Amygdala (tissue), 56 donors: ENCODE measurements at regions not wholly inside any gene's neighbourhood (a gene's known extent, or its start where the extent isn't known, plus 50 kb on each side); places are given as distances from the start of the nearest gene placed in this dataset.
A peak's percentile ranks its signal among the peaks of the same experiment; 100 is the strongest.
"Not testable (repeated sequence)": the region's sequence is repeated elsewhere in the genome, so short reads cannot be mapped to it uniquely, and the experiment has no call there.

Source experiments
- DNase-seq, 56 donors: peaks; one replicate each; lab custom pipeline; 2025; lab: John Stamatoyannopoulos, UW

DNA sequence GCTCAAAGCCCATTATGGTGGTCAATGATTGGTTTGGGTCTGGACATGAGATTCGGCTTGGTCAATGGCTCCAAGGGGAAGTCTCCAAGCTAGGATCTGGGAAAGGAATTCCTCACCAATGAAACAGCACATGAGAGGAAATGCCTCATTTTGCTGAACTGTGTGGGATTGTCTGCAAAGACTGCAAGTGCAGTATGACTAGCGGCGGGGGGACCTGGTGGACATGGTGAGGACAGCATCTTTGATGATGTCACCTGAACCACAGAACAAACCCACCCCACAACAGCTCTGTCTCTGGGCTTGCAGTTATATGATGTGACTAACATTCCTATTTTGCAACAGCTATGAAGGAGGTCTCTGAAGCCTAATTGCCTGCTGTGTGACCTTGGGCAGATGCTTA, 50.6 kb upstream of the NKD1 start:
- no peak for DNase-seq

- DNase-seq: no peak
Observed at GRCh38 chr16:50496990-50497389, 51.2 kb upstream of the NKD1 start.

- DNase-seq: no peak
Observed at GRCh38 chr16:50495673-50496072, 52.5 kb upstream of the NKD1 start.

GRCh38 chr16:50494501-50495491, 53.4 kb upstream of the NKD1 start:
- DNase-seq: no peak

DNA sequence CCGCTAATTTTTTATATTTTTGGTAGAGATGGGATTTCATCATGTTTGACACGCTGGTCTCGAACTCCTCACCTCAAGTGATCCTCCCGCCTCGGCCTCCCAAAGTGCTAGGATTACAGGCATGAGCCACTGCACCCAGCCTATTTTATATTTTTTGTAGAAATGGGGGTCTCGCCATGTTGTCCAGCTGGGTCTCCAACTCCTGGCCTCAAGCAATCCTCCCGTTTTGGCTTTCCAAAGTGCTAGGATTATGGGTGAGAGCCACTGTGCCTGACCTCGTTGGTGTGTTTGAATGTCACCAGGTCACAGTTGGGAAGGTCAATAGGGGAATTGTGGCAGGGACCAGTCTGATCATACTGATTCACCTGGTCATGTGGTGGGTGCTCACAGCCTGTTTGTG, 56.7 kb upstream of the NKD1 start:
- no peak for DNase-seq

DNA sequence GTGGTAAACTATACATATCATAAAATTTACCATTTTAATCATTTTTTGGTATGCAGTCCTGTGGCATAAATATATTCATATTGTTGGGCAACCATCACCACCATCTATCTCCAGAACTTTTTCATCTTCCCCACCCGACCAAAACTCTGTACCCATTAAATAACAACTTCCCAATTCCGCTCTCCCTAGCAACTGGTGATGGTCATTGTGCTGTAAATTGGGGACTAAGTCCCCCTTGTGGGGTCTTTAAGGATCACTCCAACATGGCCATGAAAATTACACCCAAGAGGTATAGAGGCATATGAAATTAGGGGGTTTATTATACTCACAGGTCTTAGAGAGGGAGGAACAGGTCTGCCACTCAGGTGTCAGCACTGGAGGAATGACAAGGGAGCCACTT, 57.4 kb upstream of the NKD1 start:
- DNase-seq: no peak

DNA sequence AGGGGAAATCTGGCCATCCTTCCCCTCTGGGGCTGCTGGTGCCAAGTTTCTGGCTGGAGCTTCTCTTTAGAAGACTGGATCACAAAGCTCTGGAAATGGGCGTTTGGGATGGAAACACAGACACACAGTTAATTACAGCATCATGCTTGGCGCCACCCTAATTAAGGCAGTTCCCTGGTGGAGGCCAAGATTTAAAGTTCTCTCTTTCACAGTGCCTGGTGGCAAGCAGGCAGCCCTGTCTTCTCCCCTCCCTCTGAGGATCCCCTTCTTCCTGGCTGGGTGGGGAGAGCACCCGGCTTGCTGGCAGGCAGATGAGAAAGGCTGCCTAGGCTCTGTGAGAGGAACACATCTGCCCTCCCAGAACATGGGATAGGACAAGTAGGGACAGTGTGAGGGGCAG, 59.0 kb upstream of the NKD1 start:
- DNase-seq: peak in 1 of 56 donors; percentile 17

DNA sequence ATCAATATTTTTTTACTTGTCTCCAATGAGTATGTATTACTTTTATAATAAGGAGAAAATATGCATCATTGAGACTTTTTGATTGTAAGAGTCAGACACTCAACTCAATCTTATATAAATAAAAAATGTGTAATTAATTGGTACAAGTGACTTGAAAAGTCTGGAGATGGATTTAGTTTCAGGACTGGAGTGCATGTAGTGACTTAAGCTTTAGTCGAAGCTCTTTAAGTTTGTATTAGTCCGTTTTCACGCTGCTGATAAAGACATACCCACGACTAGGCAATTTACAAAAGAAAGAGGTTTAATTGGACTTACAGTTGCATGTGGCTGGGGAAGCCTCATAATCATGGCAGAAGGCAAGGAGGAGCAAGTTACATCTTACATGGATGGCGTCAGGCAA, 60.7 kb upstream of the NKD1 start:
- no peak for DNase-seq

DNA sequence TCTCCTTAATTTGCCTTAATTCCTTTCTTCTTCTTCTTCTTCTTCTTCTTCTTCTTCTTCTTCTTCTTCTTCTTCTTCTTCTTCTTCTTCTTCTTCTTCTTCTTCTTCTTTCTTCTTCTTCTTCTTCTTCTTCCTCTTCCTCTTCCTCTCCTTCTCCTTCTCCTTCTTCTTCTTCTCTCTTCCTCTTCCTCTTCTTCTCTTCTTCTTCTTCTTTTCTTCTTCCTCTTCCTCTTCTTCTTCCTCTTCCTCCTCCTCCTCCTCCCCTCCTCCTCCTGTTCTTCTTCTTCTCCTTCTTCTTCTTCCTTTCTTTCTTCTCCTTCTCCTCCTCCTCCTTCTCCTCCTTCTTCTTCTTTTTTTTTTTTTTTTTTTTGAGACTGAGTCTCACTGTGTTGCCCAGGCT, 62.0 kb upstream of the NKD1 start:
- DNase-seq: not testable (repeated sequence)

- DNase-seq: no peak
Observed at GRCh38 chr16:50485232-50485631, 63.0 kb upstream of the NKD1 start.

DNA sequence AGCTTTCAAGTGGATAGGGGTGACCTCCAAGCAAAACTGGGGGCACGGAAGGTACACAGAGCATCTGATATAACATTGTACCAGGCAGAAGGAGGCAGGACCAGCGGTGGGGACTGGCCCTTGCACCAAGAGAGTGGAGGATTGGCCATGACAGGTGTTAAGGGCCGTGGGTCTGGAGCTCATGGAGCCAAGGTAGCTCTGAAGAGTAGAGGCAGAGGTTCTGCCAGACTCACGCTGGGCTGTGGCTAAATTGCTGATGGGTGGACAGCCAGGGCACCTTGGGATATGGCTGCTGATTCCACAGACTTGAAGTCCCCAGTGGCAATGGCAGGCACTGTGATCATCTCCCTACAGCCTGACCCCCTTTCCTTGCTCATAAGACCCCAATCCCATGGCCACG, 65.9 kb upstream of the NKD1 start:
- DNase-seq: no peak

DNA sequence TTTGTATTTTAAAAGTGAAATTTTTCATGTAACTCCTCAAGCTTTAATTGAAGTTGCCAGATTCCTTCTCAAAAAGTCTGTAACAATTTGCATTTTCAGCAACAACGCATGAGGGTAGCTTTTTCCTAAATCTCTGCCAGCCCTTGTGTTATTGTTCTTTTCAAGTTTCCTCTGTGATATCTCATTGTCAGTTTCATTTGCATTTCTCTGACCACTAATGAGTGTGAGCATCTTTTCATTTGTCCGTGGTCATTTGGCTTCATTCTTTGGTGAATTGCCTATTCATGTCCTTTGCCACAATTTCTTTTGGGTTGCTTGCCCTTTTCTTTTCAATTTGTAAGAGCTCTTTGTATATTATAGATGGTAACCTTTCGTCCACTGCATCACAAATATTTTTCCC, 68.0 kb upstream of the NKD1 start:
- DNase-seq: peak in 5 of 56 donors; percentile 2 to 36 (median 17)

DNA sequence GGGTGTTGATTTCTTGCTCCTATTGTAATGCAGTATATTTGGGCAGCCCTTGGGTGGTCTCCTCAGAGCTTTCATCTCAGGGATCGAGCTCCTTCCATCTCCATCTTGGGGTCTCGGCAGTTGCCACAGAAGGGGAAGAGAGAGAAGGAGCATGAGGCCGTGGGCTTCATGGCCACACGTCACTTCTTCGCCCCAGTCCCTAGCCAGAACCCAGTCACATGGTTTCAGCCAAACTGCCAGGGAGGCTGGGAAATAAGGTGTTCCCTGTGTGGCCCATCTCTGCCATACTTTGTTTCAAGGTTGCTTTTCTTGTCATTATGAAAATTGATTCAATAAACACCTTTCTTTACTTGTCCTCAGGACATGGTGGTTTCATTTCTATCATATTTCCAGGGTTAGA, 68.4 kb upstream of the NKD1 start:
- DNase-seq: no peak

DNA sequence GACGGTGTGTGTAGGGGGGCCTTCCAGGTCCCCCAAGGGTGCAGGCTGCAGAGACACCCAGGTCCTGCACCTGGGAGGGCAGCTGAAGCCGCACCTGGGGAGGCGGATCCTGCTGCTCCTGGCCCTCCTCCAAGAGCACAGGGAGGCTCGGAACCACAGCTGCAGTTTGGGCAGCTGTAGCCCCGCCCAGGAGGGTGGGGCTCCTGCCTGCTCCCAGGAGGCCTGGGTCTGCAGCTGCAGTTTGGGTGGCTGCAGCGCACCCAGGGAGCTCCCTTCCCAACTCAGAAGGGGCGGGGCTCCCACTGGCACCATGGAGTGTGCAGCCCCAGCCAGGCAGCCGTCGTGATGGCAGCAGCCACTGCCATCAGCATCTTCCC, 69.4 kb upstream of the NKD1 start:
- peak in 1 of 56 donors; percentile 25 for DNase-seq

- no peak for DNase-seq
Observed at GRCh38 chr16:50478075-50478772, 70.0 kb upstream of the NKD1 start.

DNA sequence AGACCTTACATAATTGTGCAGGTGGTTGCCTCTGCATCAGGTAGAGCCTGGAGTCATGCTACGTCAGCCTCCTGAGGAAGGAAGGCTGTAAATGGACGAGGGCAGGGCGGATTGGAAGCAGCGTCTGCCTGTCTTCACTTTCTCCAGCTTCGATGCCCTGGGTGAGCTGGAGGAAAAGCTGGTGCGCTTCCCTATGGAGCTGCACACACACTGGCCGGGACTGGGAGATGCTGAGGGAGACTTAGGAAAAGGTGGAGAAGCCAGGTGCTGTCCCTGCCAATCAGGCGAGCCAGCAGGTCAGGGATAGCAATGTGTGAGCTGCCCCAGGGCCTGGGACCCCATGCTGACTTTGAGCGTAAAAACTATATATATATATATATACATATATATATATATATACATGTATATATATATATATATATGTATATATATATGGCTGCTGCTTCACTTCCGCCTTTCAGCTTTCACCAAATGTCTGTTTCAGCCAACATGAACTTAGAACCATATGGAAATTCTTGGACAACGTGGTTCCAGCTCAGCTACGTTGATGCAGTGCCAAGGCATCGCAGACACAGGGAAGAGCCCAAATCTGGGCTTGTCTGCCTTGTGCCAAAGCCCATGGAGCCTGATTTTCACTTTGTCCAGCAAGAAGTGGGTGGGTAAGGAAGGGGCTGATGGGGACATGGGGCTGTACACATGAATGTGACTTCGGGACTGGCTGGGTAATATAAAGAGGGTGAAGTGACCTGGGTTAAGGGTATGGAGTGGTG, 71.5 kb upstream of the NKD1 start:
- no peak for DNase-seq

GRCh38 chr16:50475170-50475569, 73.0 kb upstream of the NKD1 start:
- DNase-seq: no peak

DNA sequence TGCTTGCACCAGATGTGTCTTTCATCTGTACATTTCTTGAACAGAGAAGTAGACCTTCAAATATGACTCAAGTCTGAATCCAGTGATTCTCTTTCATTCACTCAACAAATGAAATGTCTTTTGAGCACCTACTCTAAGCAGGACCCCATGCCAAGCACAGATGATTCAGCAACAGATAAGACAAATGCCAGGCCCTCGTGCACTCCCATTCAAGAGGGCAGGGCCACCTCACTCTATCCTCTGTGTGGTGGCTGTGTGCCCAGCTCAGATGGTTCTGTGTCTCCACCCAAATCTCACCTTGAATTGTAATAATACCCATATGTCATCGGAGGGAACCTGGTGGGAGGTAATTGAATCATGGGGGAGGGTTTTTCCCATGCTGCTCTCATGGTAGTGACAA, 74.1 kb upstream of the NKD1 start:
- DNase-seq: no peak

GRCh38 chr16:50473356-50473945, 74.7 kb upstream of the NKD1 start:
- no peak for DNase-seq

GRCh38 chr16:50472472-50472871, 75.7 kb upstream of the NKD1 start:
- DNase-seq: no peak

GRCh38 chr16:50470687-50471086, 77.5 kb upstream of the NKD1 start:
- no peak for DNase-seq
